SKM-1 (cell line): ENCODE measurements at regions not wholly inside any gene's neighbourhood (a gene's known extent, or its start where the extent isn't known, plus 50 kb on each side); places are given as distances from the start of the nearest gene placed in this dataset.

Experiments
- DNase-seq: peaks from one replicate; lab custom pipeline; 2025; ENCODE audit not compliant: unreplicated experiment; lab: John Stamatoyannopoulos, UW

- DNase-seq: no peak
These were observed 154.7 kb downstream of the KTN1 start for GRCh38 chr14:55734731-55735130.

- DNase-seq: no peak
These were observed 160.1 kb downstream of the KTN1 start for GRCh38 chr14:55739967-55740648.

DNA sequence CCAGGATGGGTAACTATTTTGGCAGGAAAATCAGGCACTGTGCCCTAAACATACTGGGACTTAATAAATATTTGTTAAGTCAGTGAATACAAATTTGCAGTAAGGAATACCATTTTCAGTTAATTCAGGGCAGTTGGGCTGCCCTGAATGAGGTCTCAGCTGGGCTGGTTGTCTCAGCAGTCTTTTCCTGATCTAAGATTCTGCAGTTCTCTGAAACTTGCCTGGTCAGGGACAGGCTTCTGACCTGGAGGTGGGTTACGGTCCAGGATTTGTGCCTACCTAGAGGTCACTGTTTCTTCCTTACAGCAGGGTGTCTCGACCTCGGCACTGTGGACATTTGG is 160.6 kb downstream of the KTN1 start:
- DNase-seq: no peak

DNA sequence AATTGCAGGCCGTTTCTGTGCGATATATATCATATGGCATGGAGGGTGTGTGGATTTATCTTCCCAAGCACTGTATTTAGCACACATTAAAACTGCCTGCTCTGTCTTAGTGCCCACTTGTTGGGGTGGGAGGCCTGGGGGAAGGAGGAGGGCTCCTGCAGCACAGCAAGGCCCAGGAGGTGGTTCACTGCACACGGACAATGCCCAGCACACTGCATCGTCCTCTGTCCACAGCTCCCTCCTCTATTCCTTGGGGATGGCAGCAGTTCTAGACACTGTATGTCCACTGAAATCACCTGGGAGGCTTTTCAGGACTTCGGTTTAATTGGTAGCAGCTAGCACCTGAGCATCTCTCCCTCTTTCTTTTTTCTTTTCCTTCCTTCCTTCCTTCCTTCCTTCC is 161.2 kb downstream of the KTN1 start:
- DNase-seq: no peak

- DNase-seq: no peak
These were observed 163.5 kb downstream of the KTN1 start for GRCh38 chr14:55743551-55743950.

- DNase-seq: no peak
These were observed 164.3 kb downstream of the KTN1 start for GRCh38 chr14:55744321-55744720.

DNA sequence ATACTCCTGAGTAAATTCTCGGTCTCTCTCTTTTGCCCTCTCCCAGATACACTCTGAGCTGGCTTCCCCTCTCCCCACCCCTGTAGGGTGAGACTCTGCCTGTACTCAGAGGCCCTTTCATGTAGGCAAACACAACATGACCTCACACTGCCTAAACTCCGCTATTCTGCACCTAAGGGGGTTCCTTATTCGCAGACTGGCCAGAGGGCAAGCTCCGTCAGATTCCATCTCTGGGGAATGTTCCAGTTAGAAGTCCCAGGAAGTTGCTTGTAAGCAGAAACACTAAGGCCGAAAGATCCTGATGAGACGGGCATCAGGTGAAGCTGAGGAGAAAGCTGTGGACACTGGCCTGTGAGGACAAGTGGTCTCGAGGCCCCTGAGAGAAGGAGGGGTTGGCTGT is 165.9 kb downstream of the KTN1 start:
- DNase-seq: no peak

GRCh38 chr14:55746558-55746957 is 166.6 kb downstream of the KTN1 start:
- no peak for DNase-seq

DNA sequence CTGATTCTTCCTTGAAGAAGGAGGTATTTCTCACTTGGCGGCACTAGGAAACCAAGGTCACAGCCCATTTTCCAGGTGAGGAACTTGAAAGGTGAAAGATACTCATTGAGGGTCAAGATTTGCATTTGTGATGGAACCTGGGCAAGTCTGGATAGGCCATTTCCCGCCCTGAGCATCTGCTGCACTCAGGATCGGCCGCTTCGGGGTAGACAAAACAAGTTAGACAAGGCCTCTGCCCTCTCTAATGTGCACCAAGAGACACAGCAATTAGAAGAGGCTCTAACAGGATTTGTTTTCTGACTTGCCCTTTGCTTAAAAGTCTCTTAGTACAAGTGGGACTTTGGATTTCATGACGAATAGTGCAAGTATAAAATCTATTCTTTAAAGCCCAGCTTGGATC is 167.2 kb downstream of the KTN1 start:
- no peak for DNase-seq

DNA sequence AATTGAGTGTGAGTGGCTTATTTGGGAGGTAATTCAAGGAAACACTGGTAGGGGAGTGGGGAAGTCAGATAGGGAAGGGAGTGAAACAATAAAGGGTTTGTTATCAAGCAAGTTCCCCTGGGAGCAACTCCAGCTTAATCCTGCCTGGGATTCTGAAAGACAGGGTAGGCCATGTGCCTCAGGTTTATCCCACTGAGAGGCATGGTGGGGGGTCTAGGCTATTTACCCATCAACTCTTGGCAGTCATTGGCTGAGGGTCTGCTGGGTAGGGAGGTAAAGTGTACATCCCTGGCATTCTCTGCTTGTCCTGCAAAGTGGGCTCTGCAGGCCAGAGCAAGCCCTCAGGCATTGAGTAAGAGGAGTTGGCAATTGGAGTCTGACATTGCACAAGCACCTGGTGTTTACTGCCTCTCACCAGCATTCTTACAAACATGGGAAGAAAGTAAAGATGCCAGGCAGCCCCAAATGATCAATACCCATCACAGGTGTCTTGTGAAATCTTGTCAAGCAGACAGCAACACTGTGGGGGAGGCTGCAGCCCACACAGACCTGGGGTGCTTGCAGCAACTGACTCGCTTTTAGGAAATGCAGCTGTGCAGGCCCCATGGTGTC is 169.3 kb downstream of the KTN1 start:
- DNase-seq: no peak

GRCh38 chr14:55749946-55750345 is 169.9 kb downstream of the KTN1 start:
- DNase-seq: no peak

DNA sequence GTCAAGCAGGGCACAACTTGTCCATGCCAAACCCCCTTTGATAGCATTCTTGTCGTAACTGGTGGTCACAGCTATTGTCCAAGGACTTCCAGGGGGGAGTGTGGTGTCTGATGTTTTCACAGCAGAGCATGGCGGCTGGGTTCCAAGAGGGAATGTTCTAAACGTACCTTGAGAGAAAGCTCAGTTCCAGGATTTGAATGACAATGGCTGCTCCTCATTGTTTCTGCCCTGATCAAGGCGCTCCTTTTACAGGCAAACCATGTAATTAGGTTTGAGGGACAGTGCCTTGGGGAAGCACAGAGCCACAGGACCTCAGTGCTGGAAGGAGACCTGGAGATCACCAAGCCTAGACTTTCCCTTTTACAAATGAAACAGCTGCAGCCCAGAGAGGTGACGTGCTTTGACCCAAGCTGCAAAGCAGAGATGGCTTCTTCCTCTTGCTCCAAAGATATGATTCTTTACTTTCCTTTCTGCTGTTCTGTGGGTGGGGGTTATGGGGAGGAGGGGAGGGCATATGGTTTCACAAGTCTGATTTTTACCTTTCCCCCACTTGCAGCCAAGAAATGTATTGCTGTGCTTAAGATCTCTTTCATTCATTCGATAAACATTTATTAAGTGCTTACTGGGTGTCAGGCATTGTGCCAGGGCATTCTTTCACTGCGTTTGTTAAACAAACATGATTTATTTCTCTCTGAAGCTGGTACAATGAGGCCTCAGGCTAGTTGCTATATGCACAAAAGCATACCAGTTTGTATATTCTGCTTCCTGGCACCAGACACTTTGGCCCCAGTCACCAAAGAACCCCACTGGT is 172.8 kb downstream of the KTN1 start:
- DNase-seq: no peak

- no peak for DNase-seq
These were observed 174.5 kb downstream of the KTN1 start for GRCh38 chr14:55754471-55754870.

GRCh38 chr14:55754871-55755270 is 174.9 kb downstream of the KTN1 start:
- DNase-seq: no peak

GRCh38 chr14:55756078-55756477 is 176.1 kb downstream of the KTN1 start:
- no peak for DNase-seq

GRCh38 chr14:55756557-55756956 is 176.6 kb downstream of the KTN1 start:
- DNase-seq: no peak

- no peak for DNase-seq
These were observed 178.8 kb downstream of the KTN1 start for GRCh38 chr14:55758796-55759195.

DNA sequence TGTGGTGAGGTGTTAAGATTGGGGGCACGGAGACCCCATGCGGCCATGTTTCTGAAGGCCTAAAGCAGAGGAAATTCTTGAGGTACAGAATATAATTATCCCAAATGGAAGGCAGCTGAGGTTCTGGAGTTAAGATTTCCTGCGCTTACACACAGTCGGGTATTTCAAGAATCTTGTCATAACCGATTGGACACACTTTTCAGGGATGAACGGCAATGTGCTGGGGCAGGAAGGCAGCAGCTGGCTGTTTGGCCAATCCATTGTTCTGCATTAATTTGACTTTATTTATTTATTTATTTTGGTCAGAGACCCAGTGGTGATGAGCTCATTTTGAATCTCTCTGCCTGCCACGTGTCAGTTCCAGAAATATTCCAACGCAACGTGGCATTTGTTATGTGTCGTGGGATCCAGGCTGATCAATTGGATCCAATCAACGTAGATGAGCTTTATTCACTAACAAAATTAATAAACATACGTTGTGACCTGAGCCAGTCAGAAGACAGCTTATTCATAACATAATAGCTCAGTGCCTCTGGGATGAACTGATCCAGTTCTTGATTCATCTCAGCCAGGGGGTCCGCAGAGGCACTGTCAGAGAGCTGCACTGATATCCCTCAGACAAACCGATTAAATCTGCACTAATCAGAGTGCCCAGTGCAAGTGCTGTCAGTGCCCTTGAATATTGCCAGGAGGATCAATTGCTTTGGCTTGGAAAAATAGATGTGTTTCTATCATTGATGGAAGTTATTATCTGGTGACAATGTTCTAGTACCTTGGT is 181.0 kb downstream of the KTN1 start:
- no peak for DNase-seq

DNA sequence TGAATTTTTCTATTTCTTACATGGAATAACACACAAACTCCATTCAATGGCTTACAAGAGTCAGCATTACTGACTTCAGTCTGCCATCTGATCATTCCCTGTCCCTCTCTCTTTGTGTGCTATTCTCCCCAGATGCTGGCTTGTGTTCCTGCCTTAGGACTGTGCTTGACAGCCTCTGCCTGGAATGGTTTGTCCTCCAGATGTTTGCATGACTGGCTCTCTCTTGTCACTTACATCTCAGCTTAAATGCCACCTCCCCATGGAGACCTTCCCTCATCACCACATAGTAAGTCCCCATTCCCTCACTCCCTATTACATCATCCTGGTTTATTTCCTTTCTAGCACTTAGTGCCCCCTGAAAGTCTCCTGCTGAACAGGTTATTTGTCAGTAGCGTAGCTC is 181.6 kb downstream of the KTN1 start:
- no peak for DNase-seq

DNA sequence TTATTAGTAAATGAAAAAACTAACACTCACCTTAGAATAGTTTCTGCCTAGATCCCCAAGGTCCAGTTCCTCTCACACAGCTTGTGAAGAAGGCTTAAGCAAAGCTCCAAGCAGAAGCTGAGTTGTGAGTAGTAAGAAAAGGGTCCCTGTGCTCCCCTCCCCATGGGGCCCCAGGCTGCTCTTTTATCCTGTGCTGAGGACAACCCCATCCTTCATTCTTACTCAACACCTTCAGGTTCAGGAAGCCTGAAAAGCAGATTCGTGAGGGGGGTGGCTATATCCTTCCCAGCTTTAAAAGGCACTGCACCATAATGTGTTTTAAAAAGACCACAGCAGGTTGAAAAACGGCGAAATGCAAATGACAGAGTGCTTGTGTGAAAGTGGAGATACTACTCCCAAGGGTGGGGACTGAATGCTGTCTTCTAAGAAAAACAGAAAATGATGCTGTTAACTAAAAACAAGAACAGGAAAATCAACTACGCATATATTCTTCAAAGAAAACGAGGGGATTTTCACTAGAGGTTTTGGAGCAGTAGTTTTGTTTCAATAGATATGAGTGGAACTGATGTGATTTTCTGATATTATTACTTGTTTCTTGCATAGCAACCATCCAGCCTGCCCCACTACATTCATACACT is 182.7 kb downstream of the KTN1 start:
- no peak for DNase-seq

- no peak for DNase-seq
These were observed 184.8 kb downstream of the KTN1 start for GRCh38 chr14:55764784-55765183.
